Ovary (tissue), 7 donors: ENCODE measurements at regions not wholly inside any gene's neighbourhood (a gene's known extent, or its start where the extent isn't known, plus 50 kb on each side); places are given as distances from the start of the nearest gene placed in this dataset.

Source experiments
- DNase-seq, 5 donors: peaks; one replicate each; pipeline ENCODE4 v3.0.0-alpha.2; 2019 to 2020
- H3K27ac ChIP-seq, 2 donors: fragments of 200-600 bp; one replicate each; pipeline versions ENCODE4 v1.5.1 to v1.8.0; 2019 to 2022
- H3K27me3 ChIP-seq: fragments of 200-600 bp; one replicate; pipeline ENCODE4 v1.8.0; 2022
- H3K36me3 ChIP-seq: fragments of 200-600 bp; sonication (generic); one replicate; pipeline ENCODE4 v1.5.1; 2019
- H3K4me1 ChIP-seq: one replicate; pipeline ENCODE4 v1.8.1; 2013; ENCODE audit warnings: mild to moderate bottlenecking, moderate library complexity; ENCODE audit not compliant: insufficient read depth
- H3K4me3 ChIP-seq: fragments of 200-600 bp; sonication (generic); one replicate; pipeline ENCODE4 v1.5.1; 2017
- H3K9me3 ChIP-seq, 2 donors: fragments of 200-600 bp in 1 of 2; sonication (generic) in 1 of 2; one replicate each; pipeline versions ENCODE4 v1.5.1 to v1.8.1; 2013 to 2019; ENCODE audit warnings: mild to moderate bottlenecking in 1 of 2, moderate library complexity in 1 of 2
- CTCF ChIP-seq, 3 donors: fragments of 450-650 bp in 2 of 3; fragments of 200-600 bp in 1 of 3; IDR thresholded peaks; one replicate each; pipeline versions ENCODE4 v1.5.1 to v1.8.0; 2016 to 2022; ENCODE audit warnings: antibody characterized with exemption in 3 of 3, mild to moderate bottlenecking in 1 of 3
- EP300 ChIP-seq: sonication (generic); formaldehyde crosslinking; IDR thresholded peaks from one replicate; pipeline ENCODE4 v1.6.1; 2017; ENCODE audit warnings: antibody characterized with exemption
- POLR2A ChIP-seq: fragments of 450-650 bp; IDR thresholded peaks from one replicate; pipeline ENCODE4 v1.6.1; 2017; ENCODE audit warnings: antibody characterized with exemption, mild to moderate bottlenecking, moderate library complexity
- WGBS, 3 donors: extraction: QIAGEN DNeasy Blood & Tissue Kit in 1 of 3; methylation state at CpG; one replicate each; pipeline versions ENCODE4 v1.1.5 to v1.1.7; 2013 to 2017; 5-methylcytosine and 5-hydroxymethylcytosine counted together
- intact Hi-C, 4 donors: fragments of 100-400 bp; cut with DNase I; formaldehyde crosslinking; loops; one replicate each; pipeline versions ENCODE4 v1.11.0 to v1.15.1; 2022 to 2023
- donor health status: DM: no; HTN: no; CAD: no; lungs with moderate emphysema.
- donor health status: DM: no; HTN: no; CAD: no.
- donor health status: Bipolar disorder and iron deficiency.
- donor health status: DM: no; HTN: no; CAD: no.
- donor health status: DM: yes; HTN: yes; CAD: no.

GRCh38 chr3:70726096-70726938 is 413.9 kb upstream of the MDFIC2 start:
- WGBS, 3 donors = 77 to 79% (median 79%) methylated on average over 5 of the region's 5 CpGs
- Histone ChIP-seq H3K27me3 (no peaks in the 10 kb centered on the region), H3K4me1 (no peaks in the 10 kb centered on the region), H3K4me3 (no peak overlapping the region), H3K27ac (no peak overlapping the region), H3K36me3 (no peaks in the 10 kb centered on the region), H3K9me3 (no peaks in the 10 kb centered on the region)
- intact Hi-C loops = no loop called here
- no peak for TF ChIP-seq POLR2A
- no peak for DNase-seq

GRCh38 chr3:70722018-70722417 is 409.6 kb upstream of the MDFIC2 start:
- Histone ChIP-seq H3K4me3 (no peak overlapping the region), H3K27ac (no peak overlapping the region), H3K27me3 (no peaks in the 10 kb centered on the region), H3K36me3 (no peaks in the 10 kb centered on the region), H3K9me3 (no peaks in the 10 kb centered on the region), H3K4me1 (no peaks in the 10 kb centered on the region)
- no peak for DNase-seq
- WGBS, 3 donors = 90 to 98% (median 98%) methylated on average over 1 of the region's 1 CpG
- intact Hi-C loops = no loop called here
- TF ChIP-seq EP300 (no peak), CTCF (IDR thresholded peaks at IDR 0.05) (no peak), POLR2A (no peak)

- no peaks in the 10 kb centered on the region for H3K9me3 ChIP-seq
- H3K4me1 ChIP-seq = no peaks in the 10 kb centered on the region
- peak; percentile 8 to 39 (median 27) for DNase-seq
- no peak for TF ChIP-seq EP300
- TF ChIP-seq CTCF (IDR thresholded peaks at IDR 0.05) = peak in 2 of 3 donors; percentile 24 to 59
- H3K4me3 ChIP-seq = no peak overlapping the region
- 9 to 14% (median 9%) methylated on average over 4 of the region's 4 CpGs for WGBS, 3 donors
- intact Hi-C loops = loop anchor here in 2 of 4 donors (5.0 to 10.0 kb wide), 2 partner anchors 590 to 868 kb away; partner anchors contain the start of gene FOXP1 (in 1 of the 2)
- no peaks in the 10 kb centered on the region for H3K36me3 ChIP-seq
- H3K27me3 ChIP-seq = no peaks in the 10 kb centered on the region
- no peak overlapping the region for H3K27ac ChIP-seq
These were observed 404.4 kb upstream of the MDFIC2 start for GRCh38 chr3:70716832-70717231.

GRCh38 chr3:70712449-70713082 is 400.1 kb upstream of the MDFIC2 start:
- DNase-seq = no peak
- no peak overlapping the region for H3K27ac ChIP-seq
- TF ChIP-seq CTCF (IDR thresholded peaks at IDR 0.05) (no peak), POLR2A (no peak), EP300 (no peak)
- H3K4me1 ChIP-seq = no peaks in the 10 kb centered on the region
- H3K4me3 ChIP-seq = no peak overlapping the region
- H3K36me3 ChIP-seq = no peaks in the 10 kb centered on the region
- WGBS, 3 donors = 92 to 100% (median 96%) methylated on average over 1 of the region's 1 CpG
- no peaks in the 10 kb centered on the region for H3K27me3 ChIP-seq
- no peaks in the 10 kb centered on the region for H3K9me3 ChIP-seq
- intact Hi-C loops = loop anchor here in 2 of 4 donors (5.0 to 10.0 kb wide), 2 partner anchors 872 to 880 kb away; partner anchors contain the start of gene FOXP1 (in 1 of the 2)
